Heart left ventricle (tissue), 13 donors: ENCODE measurements at regions not wholly inside any gene's neighbourhood (a gene's known extent, or its start where the extent isn't known, plus 50 kb on each side); places are given as distances from the start of the nearest gene placed in this dataset.

Experiments used
- CTCF ChIP-seq, 12 donors: fragments of 200-600 bp; sonication (generic) in 4 of 12; IDR thresholded peaks; one replicate each; pipeline versions ENCODE4 v1.5.0 to v1.8.0; 2018 to 2022; ENCODE audit warnings: antibody characterized with exemption in 12 of 12, mild to moderate bottlenecking in 5 of 12
- POLR2A ChIP-seq, 2 donors: fragments of 450-650 bp; IDR thresholded peaks; one replicate each; pipeline ENCODE4 v1.6.1; 2017; ENCODE audit warnings: antibody characterized with exemption in 2 of 2, mild to moderate bottlenecking in 2 of 2, moderate library complexity in 2 of 2
- donor health status: ischemic (EF 13 %, LVEDD 7.1; RV severe dilation, severe dysfunction).
- donor health status: DM: no; HTN: yes; CAD: no.
- donor health status: DM: no; HTN: no; CAD: no.
- donor health status: ischemic (EF 25% LVEDD 6.9; RV normal size, moderate dysfunction).
- donor health status: ischemic (EF 25% LVEDD 5.7; RV mildly dilated, moderate dysfunction).
- donor health status: ischemic (EF 35%, LVEDD 5.7; RV mildly dilated, moderate dysfunction).
- donor health status: nonischemic (EF 11% LVEDD 7.7; RV severe dilation, severe dysfunction).
- donor health status: DM: yes; HTN: yes; CAD: no.
- donor health status: PGD.
- donor health status: ischemic (EF 29% LVEDD 5.4; RV normal size, mild dysfunction).
- donor health status: nonischemic (EF 23%, LVEDD 6.1; RV moderate dilation, normal function).

- TF ChIP-seq CTCF (IDR thresholded peaks at IDR 0.05) (no peak), POLR2A (IDR thresholded peaks at IDR 0.05) (no peak)
These were observed 119.1 kb downstream of the FAM43A start for GRCh38 chr3:194804796-194805195.
